HG03060 (cell line): ENCODE measurements at regions not wholly inside any gene's neighbourhood (a gene's known extent, or its start where the extent isn't known, plus 50 kb on each side); places are given as distances from the start of the nearest gene placed in this dataset.
"Not testable (repeated sequence)": the region's sequence is repeated elsewhere in the genome, so short reads cannot be mapped to it uniquely, and the experiment has no call there.

Source experiments
- ATAC-seq: cut with Tn5 transposase; IDR thresholded peaks from one replicate; pipeline ENCODE4 v1.9.1; 2021; ENCODE audit warnings: low read depth, moderate number of reproducible peaks; ENCODE audit not compliant: unreplicated experiment

GRCh38 chr2:223450246-223450645, 151.9 kb downstream of the SCG2 start:
- no peak for ATAC-seq

- ATAC-seq: no peak
Observed at GRCh38 chr2:223457301-223457700, 144.9 kb downstream of the SCG2 start.

GRCh38 chr2:223459328-223459939, 142.7 kb downstream of the SCG2 start:
- ATAC-seq: no peak

- no peak for ATAC-seq
Observed at GRCh38 chr2:223460209-223460608, 142.0 kb downstream of the SCG2 start.

- ATAC-seq: no peak
Observed at GRCh38 chr2:223460774-223461211, 141.4 kb downstream of the SCG2 start.

GRCh38 chr2:223464071-223464470, 138.1 kb downstream of the SCG2 start:
- no peak for ATAC-seq

GRCh38 chr2:223465793-223466192, 136.4 kb downstream of the SCG2 start:
- ATAC-seq: no peak

- ATAC-seq: no peak
Observed at GRCh38 chr2:223467196-223467595, 135.0 kb downstream of the SCG2 start.

- ATAC-seq: no peak
Observed at GRCh38 chr2:223469270-223470046, 132.7 kb downstream of the SCG2 start.

GRCh38 chr2:223470602-223471001, 131.6 kb downstream of the SCG2 start:
- ATAC-seq: no peak

- ATAC-seq: no peak
Observed at GRCh38 chr2:223472771-223473170, 129.4 kb downstream of the SCG2 start.

- no peak for ATAC-seq
Observed at GRCh38 chr2:223474893-223475292, 127.3 kb downstream of the SCG2 start.

- ATAC-seq: no peak
Observed at GRCh38 chr2:223475901-223476300, 126.3 kb downstream of the SCG2 start.

- no peak for ATAC-seq
Observed at GRCh38 chr2:223477318-223477717, 124.8 kb downstream of the SCG2 start.

GRCh38 chr2:223481486-223481885, 120.7 kb downstream of the SCG2 start:
- ATAC-seq: no peak

GRCh38 chr2:223486751-223487150, 115.4 kb downstream of the SCG2 start:
- ATAC-seq: no peak

- ATAC-seq: no peak
Observed at GRCh38 chr2:223487214-223487846, 114.8 kb downstream of the SCG2 start.

- ATAC-seq: no peak
Observed at GRCh38 chr2:223488814-223489213, 113.3 kb downstream of the SCG2 start.

GRCh38 chr2:223494496-223494895, 107.7 kb downstream of the SCG2 start:
- ATAC-seq: no peak

GRCh38 chr2:223494942-223495341, 107.2 kb downstream of the SCG2 start:
- no peak for ATAC-seq

- ATAC-seq: not testable (repeated sequence)
Observed at GRCh38 chr2:223496853-223497252, 105.3 kb downstream of the SCG2 start.

GRCh38 chr2:223500709-223501108, 101.5 kb downstream of the SCG2 start:
- no peak for ATAC-seq
